Activated CD4-positive, alpha-beta T cell treated with anti-CD3 and anti-CD28 coated beads, Interleukin-2, amount 50 U/mL, for 4 hours (primary cell): ENCODE measurements at regions not wholly inside any gene's neighbourhood (a gene's known extent, or its start where the extent isn't known, plus 50 kb on each side); places are given as distances from the start of the nearest gene placed in this dataset.
"Not testable (repeated sequence)": the region's sequence is repeated elsewhere in the genome, so short reads cannot be mapped to it uniquely, and the experiment has no call there.

Source experiments
- DNase-seq, 2 experiments: peaks; one replicate each; pipeline ENCODE4 v3.0.0-alpha.2; 2020

GRCh38 chr2:8508766-8509165 lies 173.1 kb upstream of the ID2 start:
- no peak for DNase-seq

- no peak for DNase-seq
These were observed 172.2 kb upstream of the ID2 start for GRCh38 chr2:8509621-8510020.

- not testable (repeated sequence) for DNase-seq
These were observed 171.8 kb upstream of the ID2 start for GRCh38 chr2:8510055-8510454.

GRCh38 chr2:8510519-8510918 lies 171.3 kb upstream of the ID2 start:
- DNase-seq, result no peak

- no peak for DNase-seq
These were observed 169.8 kb upstream of the ID2 start for GRCh38 chr2:8511868-8512612.

- no peak for DNase-seq
These were observed 168.1 kb upstream of the ID2 start for GRCh38 chr2:8513601-8514273.

- DNase-seq, result no peak
These were observed 167.6 kb upstream of the ID2 start for GRCh38 chr2:8514274-8514662.

- peak; percentile 21 to 22 for DNase-seq
These were observed 166.8 kb upstream of the ID2 start for GRCh38 chr2:8514796-8515758.

- no peak for DNase-seq
These were observed 165.9 kb upstream of the ID2 start for GRCh38 chr2:8515864-8516533.

GRCh38 chr2:8517850-8518498 lies 163.9 kb upstream of the ID2 start:
- no peak for DNase-seq

GRCh38 chr2:8518979-8519668 lies 162.7 kb upstream of the ID2 start:
- DNase-seq, result no peak

- DNase-seq, result no peak
These were observed 161.0 kb upstream of the ID2 start for GRCh38 chr2:8520791-8521344.

GRCh38 chr2:8522687-8523086 lies 159.2 kb upstream of the ID2 start:
- no peak for DNase-seq

GRCh38 chr2:8524388-8524787 lies 157.5 kb upstream of the ID2 start:
- no peak for DNase-seq

GRCh38 chr2:8524823-8525222 lies 157.0 kb upstream of the ID2 start:
- no peak for DNase-seq

GRCh38 chr2:8525236-8525581 lies 156.6 kb upstream of the ID2 start:
- no peak for DNase-seq

- no peak for DNase-seq
These were observed 156.1 kb upstream of the ID2 start for GRCh38 chr2:8525582-8526402.

GRCh38 chr2:8526403-8526696 lies 155.5 kb upstream of the ID2 start:
- DNase-seq, result no peak

GRCh38 chr2:8527031-8527430 lies 154.8 kb upstream of the ID2 start:
- DNase-seq, result no peak

GRCh38 chr2:8527676-8528075 lies 154.2 kb upstream of the ID2 start:
- DNase-seq, result no peak

- DNase-seq, result no peak
These were observed 153.0 kb upstream of the ID2 start for GRCh38 chr2:8528863-8529262.
